ENCODE measurements at regions not wholly inside any gene's neighbourhood (a gene's known extent, or its start where the extent isn't known, plus 50 kb on each side); places are given as distances from the start of the nearest gene placed in this dataset.
A peak's percentile ranks its signal among the peaks of the same experiment; 100 is the strongest.
"Not testable (repeated sequence)": the region's sequence is repeated elsewhere in the genome, so short reads cannot be mapped to it uniquely, and the experiment has no call there.

DNA sequence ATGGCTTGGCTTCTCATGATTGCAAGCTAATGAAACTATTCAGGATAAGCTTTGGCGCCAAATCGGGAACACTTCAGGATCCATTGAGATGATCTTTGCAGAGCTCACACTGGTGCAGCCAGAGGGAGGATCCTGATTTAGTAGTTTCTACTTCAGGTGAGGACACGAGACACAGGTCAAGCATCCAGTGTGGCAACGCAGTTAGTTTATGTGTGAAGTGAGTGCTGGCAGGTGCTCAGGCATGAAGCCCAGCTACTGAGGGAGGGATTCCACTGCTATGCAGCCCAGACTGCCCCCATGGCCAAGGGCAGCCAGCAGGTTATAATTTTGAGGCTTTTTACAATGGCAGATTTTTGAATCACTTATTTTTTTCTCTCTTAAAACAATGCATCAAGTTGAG lies 113.5 kb upstream of the PCED1B start:
- intact Hi-C loops (cut with DNase I) = no loop called here
- DNase-seq (ENCODE audit: low spot score) = no peak
- no peak for ATAC-seq

DNA sequence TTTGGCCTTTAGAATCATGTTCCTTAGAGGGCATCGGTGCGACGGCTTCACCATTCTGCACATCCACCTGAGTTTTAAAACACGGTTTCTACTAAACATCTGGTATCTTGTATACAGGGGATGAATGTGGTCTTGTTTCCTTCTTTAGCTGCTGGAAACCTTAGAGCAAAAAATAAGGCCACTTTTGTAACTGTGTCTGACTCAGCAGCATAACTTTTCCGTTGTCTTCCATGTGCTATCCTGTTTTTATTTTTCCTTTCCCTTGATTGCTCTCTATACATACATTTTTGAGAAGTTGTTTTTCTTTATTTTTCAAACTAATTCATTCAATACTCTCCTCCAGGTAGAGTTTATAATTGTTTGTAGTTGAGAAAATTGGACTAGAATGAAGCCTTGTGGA lies 108.8 kb upstream of the PCED1B start:
- ATAC-seq = no peak
- DNase-seq (ENCODE audit: low spot score) = no peak
- intact Hi-C loops (cut with DNase I) = no loop called here

DNA sequence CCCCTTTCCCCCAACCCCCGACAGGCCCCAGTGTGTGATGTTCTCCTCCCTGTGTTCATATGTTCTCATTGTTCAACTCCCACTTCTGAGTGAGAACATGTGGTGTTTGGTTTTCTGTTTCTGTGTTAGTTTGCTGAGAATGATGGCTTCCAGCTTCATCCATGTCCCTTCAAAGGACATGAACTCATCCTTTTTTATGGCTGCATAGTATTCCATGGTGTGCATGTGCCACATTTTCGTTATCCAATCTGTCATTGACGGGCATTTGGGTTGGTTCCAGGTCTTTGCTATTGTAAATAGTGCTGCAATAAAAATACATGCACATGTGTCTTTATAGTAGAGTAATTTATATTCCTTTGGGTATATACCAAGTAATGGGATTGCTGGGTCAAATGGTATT lies 105.5 kb upstream of the PCED1B start:
- DNase-seq (ENCODE audit: low spot score); intact Hi-C loops (cut with DNase I); ATAC-seq: not testable (repeated sequence)

DNA sequence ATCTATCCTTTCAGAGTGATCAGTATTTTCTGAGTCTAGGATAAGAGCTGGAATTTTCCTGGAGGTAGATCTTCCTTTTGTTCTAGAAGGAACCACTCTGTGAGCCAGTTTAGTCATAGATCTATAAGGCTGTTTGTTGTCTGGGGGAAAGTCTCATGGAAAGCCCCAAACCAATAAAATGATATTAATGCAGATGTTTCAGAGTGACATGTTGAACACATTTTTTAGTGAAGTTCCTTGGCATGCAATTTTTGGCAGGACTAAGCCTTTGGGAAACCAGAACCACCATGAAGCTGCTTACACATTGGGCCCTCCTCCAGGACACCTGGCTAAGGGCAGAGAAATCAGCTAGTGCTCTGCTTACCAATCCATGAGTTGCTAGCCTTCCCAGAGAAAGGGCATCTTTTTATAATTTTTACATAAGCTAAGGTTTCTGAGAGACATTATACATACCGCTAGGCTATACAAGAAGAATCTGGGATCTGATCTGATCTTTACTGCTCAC lies 101.5 kb upstream of the PCED1B start:
- intact Hi-C loops (cut with DNase I) = no loop called here

DNA sequence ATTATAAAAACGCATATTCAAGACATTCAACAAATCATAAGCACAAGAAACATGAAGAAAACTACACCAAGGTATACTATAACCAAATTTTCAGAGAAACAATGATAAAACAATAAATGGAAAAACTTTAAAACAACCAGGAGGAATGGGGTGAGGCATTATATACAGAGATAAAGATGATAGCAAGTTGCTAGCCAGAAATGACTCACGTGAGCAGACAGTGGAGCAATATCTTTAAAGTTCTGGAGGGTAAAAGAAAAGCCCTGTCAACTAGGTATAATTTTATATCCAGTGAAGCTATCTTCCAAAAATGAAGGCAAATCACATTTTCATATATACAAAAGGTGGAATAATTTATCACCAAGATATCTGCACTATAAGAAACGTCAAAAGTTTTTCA lies 97.8 kb upstream of the PCED1B start:
- intact Hi-C loops (cut with DNase I) = no loop called here
- DNase-seq (ENCODE audit: low spot score) (no peak), ATAC-seq (no peak)

More for the DNA sequence above, 101.5 kb upstream of the PCED1B start:
- ATAC-seq (no peak), DNase-seq (ENCODE audit: low spot score) (no peak)

DNA sequence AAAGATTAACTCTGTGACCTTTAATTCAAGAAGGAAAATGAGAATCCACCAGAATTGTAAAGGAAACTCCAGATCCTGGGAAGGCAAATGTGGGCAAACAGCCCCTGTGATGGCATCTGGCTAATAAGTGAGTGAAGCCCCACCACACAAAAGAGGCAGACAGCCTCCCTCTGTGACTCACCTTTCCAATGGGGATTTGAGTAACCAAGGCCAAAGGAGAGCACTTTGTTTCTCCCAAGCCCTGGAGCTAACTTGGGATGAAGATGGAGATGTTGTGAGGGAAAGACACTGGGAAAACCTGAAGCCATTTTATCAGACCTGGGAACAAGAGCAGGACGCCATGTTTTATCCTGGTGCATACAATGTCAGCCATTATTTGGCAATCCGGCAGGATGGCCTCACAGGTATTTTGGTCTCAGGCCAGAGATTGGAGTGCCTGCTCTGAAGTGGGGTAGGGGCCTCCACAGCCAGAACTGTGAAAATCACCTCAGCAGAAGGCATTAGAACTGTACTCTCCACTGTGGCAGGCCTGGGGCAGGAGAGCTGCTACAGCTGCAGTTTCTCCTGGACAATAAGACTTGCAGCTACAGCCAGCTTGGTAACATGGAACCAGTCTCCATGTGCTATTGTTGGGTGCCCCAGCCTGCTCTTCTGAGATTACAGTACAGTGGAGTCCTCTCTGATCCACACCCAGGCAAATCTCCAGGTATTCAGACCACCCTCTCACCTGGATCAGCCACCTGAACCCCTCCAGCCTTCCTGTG lies 96.6 kb upstream of the PCED1B start:
- intact Hi-C loops (cut with DNase I) = no loop called here
- DNase-seq (ENCODE audit: low spot score) = no peak
- no peak for ATAC-seq

DNA sequence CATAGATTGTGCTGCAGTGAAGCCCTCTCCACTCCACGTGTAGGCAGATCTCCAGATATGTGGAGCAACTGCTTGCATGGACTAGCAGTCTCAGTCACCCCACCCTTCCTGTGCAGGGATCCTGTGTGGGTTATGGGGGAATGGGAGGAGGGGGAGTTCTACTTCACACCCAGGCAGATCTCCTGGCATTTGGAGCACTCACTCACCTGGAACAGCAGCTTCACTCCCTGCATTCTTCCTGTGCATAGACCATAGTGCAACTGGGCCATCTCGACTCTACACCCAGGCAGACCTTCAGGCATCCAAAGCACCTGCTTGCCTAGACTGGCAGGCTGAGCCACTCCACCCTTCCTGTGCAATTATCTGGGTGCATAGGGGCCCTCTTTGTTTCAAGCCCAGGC lies 96.0 kb upstream of the PCED1B start:
- DNase-seq (ENCODE audit: low spot score) (no peak), ATAC-seq (no peak)
- intact Hi-C loops (cut with DNase I) = no loop called here

DNA sequence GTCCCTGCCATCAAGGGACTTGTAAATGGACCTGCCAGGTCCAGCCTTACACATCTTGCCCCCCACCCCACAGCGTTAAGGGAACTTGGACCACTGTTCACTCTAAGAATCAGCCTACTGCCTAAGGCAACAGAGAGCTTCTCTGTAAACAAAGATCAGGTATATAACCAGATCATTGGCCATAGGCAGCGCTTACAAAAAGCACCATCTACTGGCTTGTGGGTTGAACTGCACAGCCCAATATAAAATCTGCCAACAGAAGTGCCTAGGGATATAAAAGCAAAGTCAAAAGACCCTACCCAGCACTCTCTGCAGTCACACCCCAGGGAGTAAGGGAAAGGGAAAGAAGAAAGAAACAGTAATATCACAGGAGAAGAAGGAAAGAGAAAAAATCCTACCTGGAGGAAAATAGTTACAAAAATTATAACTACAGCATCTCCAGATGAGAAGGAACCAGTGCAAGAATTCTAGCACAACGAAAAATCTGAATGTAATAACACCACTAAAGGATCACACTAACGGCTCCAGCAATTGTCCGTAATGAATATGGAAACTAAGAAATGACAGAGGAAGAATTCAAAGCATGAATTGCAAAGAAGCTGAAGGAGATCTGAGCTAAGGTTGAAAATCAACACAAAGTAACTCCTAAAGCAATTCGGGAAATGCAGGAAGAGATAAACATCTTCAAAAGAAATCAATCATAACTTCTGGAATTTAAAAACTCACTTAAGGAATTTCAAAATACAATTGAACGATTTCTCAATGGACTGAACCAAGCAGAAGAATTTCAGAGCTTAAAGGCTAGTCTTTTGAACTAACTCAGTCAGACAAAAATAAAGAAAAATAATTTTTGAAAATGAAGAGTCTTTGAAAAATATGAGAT lies 95.2 kb upstream of the PCED1B start:
- ATAC-seq (peak; percentile 53), DNase-seq (ENCODE audit: low spot score) (no peak)

DNA sequence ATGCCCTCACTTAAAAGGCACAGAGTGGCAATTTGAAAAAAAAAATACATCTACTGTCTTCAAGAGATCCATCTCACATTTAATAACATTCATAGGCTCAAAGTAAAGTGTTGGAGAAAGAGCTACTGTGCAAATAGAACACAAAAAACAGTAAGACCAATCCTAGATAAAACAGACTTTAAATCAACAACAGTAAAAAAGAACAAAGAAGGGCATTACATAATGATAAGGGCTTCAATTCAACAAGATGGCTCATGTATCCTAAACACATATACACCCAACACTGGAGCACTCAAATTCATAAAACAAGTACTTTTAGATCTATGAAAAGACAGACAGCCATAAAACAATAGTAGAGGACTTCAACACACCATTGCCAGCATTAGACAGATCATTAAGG lies 93.6 kb upstream of the PCED1B start:
- no peak for ATAC-seq
- no peak for DNase-seq (ENCODE audit: low spot score)
- intact Hi-C loops (cut with DNase I) = no loop called here

More for the DNA sequence above, 95.2 kb upstream of the PCED1B start:
- intact Hi-C loops (cut with DNase I) = no loop called here

DNA sequence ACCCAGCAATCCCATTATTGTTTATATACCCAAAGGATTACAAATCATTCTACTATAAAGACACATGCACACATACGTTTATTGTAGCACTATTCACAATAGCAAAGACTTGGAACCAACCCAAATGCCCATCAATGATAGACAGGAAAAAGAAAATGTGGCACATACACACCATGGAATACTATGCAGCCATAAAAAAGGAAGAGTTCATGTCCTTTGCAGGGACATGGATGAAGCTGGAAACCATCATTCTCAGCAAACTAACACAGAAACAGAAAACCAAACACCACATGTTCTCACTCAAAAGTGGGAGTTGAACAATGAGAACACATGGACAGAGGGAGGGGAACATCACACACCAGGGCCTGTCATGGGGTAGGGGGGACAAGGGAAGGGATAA lies 91.3 kb upstream of the PCED1B start:
- ATAC-seq; DNase-seq (ENCODE audit: low spot score); intact Hi-C loops (cut with DNase I): not testable (repeated sequence)

DNA sequence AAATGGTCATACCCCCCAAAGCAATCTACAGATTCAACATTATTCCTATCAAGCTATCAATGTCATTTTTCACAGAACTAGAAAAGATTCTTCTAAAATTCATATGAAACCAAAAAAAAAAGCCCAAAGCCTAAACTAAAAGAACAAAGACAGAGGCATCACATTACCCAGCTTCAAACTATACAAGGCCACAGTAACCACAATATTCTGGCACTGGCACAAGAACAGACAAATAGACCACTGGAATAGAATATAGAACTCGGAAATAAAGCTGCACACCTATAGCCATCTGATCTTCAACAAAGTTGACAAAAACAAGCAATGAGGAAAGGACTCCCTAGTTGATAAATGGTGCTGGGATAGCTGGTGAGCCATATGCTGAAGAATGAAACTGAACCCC lies 89.2 kb upstream of the PCED1B start:
- ATAC-seq (no peak), DNase-seq (ENCODE audit: low spot score) (no peak)
- intact Hi-C loops (cut with DNase I) = no loop called here

DNA sequence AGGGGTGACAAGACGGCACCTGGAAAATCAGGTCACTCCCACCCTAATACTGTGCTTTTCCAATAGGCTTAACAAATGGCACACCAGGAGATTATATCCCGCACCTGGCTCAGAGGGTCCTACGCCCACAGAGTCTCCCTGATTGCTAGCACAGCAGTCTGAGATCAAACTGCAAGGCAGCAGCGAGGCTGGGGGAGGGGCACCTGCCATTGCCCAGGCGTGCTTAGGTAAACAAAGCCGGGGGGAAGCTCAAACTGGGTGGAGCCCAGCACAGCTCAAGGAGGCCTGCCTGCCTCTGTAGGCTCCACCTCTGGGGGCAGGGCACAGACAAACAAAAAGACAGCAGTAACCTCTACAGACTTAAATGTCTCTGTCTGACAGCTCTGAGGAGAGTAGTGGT lies 87.4 kb upstream of the PCED1B start:
- ATAC-seq; intact Hi-C loops (cut with DNase I); DNase-seq (ENCODE audit: low spot score): not testable (repeated sequence)

DNA sequence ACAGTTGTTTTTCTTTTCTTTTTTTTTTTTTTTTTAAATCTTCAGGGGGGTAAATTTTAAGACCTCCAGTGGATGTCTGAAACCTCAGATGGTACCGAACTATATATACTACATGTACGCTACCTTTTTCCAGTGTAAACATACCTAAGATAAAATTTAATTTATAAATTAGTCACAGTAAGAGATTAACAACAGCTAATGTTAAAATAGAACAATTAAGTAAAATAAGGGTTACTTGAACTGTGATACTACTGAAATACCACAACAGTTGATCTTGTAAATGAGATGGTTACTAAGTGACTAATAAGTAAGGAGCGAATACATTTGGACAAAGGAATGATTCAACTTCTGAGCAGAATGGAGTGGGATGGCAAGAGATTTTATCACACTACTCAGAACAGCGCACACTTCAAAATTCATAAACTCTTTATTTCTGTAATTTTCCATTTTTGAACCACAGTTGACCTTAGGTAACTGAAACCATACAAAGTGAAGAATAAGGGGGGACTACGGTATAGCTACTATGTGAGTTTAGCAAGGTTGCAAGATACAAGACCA lies 80.5 kb upstream of the PCED1B start:
- ATAC-seq (no peak), DNase-seq (ENCODE audit: low spot score) (no peak)
- intact Hi-C loops (cut with DNase I) = no loop called here

DNA sequence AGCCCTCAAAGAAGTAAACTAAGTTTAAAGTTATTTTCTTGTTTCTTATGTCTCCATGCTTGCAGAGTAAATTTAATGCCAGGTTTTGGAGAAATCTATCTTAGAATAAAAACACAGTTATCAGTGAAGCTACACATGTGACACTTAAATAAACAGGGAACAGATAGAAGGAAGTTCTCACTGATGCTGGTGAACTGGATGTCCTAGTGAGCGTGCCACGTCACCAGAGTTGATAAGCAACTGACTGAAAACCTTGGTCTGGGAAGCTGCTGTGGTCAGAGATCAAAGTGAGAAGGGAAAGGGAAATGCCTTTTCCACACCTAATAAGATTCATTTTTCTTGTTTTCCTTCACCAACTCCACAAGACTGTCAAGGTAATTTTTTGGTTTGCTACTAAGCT lies 74.8 kb upstream of the PCED1B start:
- no peak for ATAC-seq

DNA sequence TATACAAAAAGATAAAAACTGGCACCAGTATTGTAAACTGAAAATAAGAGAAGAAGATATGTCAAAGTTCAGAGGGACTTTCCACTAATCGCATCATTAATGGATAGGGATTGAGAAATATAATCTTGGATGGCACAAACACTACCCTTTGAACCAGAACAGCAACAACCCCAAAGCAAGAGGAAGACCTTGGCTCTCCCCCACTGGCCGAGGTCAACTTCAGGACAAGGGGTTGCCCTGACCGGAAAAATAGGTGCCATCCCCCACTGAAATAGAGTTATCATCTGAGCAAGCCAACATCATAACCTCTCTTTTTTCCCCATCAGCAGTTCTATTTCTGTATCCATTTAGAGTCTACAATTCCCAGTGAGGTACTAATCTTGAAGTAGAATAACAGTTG lies 72.4 kb upstream of the PCED1B start:
- ATAC-seq = no peak
- intact Hi-C loops (cut with DNase I) = loop anchor here (10.0 kb wide), 1 partner anchor 662 kb away; no protein-coding TSS in a partner anchor
- DNase-seq (ENCODE audit: low spot score) = no peak

More for the DNA sequence above, 74.8 kb upstream of the PCED1B start:
- DNase-seq (ENCODE audit: low spot score) = no peak
- intact Hi-C loops (cut with DNase I) = loop anchor here (10.0 kb wide), 1 partner anchor 660 kb away; no protein-coding TSS in a partner anchor

DNA sequence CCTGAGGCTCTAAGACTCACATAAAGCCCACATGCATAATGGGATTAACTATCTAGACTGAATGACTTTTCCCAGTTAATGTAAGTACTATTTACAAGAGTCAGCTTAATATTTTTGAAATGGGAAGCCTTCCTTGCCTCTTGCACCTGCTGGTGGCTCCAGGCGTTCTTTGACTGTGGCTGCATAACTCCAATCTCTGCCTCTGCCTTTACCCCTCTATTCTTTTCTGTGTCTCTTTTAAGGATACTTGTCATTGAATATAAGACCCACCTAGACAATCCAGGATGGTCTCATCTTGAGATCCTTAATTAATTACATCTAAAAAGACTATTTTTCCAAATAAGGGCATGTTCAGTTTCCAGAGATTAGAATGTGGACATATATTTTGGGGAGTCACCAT lies 66.9 kb upstream of the PCED1B start:
- DNase-seq (ENCODE audit: low spot score) (no peak), ATAC-seq (no peak)
- intact Hi-C loops (cut with DNase I) = no loop called here

DNA sequence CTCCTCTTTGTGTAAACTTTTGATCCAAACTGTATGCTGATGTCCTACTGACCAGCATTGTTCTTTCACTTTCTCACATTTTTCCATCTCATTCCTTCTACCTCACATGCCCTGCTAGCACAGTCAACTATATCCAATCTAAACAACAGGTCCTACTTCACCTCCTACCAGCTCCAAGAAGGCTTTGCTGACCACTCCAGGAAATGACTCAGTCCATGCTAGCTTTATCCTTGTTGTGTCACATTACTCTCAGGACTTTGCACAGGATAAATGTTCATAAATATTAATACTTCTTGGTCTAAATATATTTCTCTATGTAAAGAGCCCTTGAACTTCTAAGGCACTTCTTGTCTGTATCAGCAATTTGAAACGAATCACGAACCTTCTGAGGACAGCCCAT lies 64.9 kb upstream of the PCED1B start:
- no peak for ATAC-seq
- DNase-seq (ENCODE audit: low spot score) = no peak
- intact Hi-C loops (cut with DNase I) = no loop called here

DNA sequence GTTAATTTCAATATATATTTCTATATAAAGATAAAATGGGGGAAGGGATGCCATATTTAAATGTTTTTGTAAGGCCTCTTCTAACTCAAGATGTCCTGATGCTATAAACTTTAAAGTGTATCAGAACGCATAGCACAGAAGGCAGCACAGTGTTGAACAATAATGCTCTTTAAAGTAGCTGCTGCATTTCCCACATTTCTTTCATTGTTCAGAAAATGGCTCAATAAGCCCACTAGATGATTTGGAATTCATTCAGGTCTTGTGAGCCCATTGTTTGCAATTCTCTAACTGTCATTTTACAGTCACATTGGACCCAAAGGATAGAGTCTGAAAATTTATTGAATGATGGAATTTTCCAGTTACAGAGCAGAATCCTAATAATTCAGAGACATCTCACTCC lies 64.0 kb upstream of the PCED1B start:
- DNase-seq (ENCODE audit: low spot score) = no peak
- intact Hi-C loops (cut with DNase I) = no loop called here
- ATAC-seq = no peak

DNA sequence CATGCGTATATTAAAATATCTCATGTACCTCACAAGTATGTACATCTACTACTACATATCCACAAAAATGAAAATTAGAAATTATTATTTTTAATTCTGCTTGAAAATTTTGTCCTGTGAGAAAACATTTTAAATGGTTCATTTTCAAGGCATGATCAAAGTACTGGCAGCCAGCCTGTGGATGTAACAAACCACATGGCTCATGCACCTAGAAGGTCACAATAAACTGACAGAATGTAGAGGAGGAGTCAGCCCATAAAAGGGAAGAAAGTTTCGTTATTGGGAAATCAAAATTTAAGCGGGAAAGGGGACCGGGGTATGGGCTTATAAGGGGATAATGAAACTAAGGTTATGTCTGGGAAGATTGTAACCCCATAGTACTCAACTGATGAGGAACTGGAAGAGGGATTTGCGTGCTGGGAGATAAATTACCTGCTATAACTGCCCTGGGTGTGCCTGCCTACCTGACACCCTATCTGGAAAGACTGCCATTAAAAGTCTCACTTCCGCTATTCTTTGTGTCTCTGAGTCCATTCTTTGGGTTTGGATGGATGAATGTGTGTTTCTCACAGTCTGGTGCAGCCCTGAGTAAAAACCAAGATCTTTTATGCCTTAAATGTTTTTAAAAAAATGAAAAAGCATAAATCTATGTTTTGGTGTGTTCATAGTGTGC lies 62.2 kb upstream of the PCED1B start:
- intact Hi-C loops (cut with DNase I) = no loop called here
- DNase-seq (ENCODE audit: low spot score) = no peak
- no peak for ATAC-seq

Measured in sciatic nerve (tissue), 2 donors.